ENCODE measurements at regions not wholly inside any gene's neighbourhood (a gene's known extent, or its start where the extent isn't known, plus 50 kb on each side); places are given as distances from the start of the nearest gene placed in this dataset.

- TF ChIP-seq, protein P1, sequence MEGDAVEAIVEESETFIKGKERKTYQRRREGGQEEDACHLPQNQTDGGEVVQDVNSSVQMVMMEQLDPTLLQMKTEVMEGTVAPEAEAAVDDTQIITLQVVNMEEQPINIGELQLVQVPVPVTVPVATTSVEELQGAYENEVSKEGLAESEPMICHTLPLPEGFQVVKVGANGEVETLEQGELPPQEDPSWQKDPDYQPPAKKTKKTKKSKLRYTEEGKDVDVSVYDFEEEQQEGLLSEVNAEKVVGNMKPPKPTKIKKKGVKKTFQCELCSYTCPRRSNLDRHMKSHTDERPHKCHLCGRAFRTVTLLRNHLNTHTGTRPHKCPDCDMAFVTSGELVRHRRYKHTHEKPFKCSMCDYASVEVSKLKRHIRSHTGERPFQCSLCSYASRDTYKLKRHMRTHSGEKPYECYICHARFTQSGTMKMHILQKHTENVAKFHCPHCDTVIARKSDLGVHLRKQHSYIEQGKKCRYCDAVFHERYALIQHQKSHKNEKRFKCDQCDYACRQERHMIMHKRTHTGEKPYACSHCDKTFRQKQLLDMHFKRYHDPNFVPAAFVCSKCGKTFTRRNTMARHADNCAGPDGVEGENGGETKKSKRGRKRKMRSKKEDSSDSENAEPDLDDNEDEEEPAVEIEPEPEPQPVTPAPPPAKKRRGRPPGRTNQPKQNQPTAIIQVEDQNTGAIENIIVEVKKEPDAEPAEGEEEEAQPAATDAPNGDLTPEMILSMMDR (IDR thresholded peaks at IDR 0.05; ENCODE audit: low read length) = no peak
- TF ChIP-seq EZH2 (IDR thresholded peaks at IDR 0.05; ENCODE audit: borderline replicate concordance, low read length) = no peak
Observed at GRCh38 chr10:64096941-64097340, 575.7 kb downstream of the REEP3 start.
